BJ (cell line): ENCODE measurements at regions not wholly inside any gene's neighbourhood (a gene's known extent, or its start where the extent isn't known, plus 50 kb on each side); places are given as distances from the start of the nearest gene placed in this dataset.

Experiments used
- CTCF ChIA-PET: fragments of 350-600 bp; formaldehyde crosslinking; extraction: SDS; loops from one replicate; lab custom pipeline; 2021; ENCODE audit warnings: antibody characterized with exemption, inconsistent platforms; lab: Yijun Ruan, JAX
- POLR2A ChIA-PET: fragments of 300-600 bp; sonication (Branson Sonifier 250); formaldehyde crosslinking; extraction: SDS; loops from one replicate; lab custom pipeline; 2021; ENCODE audit warnings: antibody characterized with exemption; lab: Charles Lee
- DNase-seq: peaks from one replicate; pipeline ENCODE4 v3.0.0-alpha.2; 2011; ENCODE audit warnings: low read depth
- H3K27me3 ChIP-seq: 2 replicates; pipeline ENCODE4 v1.6.0; 2011; ENCODE audit warnings: low read length; ENCODE audit not compliant: control insufficient read depth, insufficient read depth
- H3K36me3 ChIP-seq: 2 replicates; pipeline ENCODE4 v1.5.1; 2011; ENCODE audit warnings: low read length; ENCODE audit not compliant: control insufficient read depth, insufficient read depth
- H3K4me3 ChIP-seq: 2 replicates; pipeline ENCODE4 v1.5.1; 2011; ENCODE audit warnings: low read depth, mild to moderate bottlenecking, control low read depth, low read length
- CTCF ChIP-seq: IDR thresholded peaks from 2 replicates; pipeline ENCODE4 v1.5.1; 2011; ENCODE audit warnings: low read depth, mild to moderate bottlenecking, control low read depth, inconsistent platforms, low read length, moderate library complexity; ENCODE audit not compliant: insufficient read depth

GRCh38 chr14:66087231-66087630 is 398.9 kb upstream of the CCDC196 start:
- TF ChIP-seq CTCF: no peak
- ChIA-PET POLR2A (no interaction called here), CTCF (no interaction called here)
- DNase-seq: no peak
- no peak overlapping the region for H3K4me3 ChIP-seq
- H3K27me3 ChIP-seq: no peaks in the 10 kb centered on the region
- H3K36me3 ChIP-seq: no peaks in the 10 kb centered on the region

GRCh38 chr14:66088656-66089055 is 397.5 kb upstream of the CCDC196 start:
- ChIA-PET POLR2A (no interaction called here), CTCF (no interaction called here)
- DNase-seq: no peak

GRCh38 chr14:66092206-66092605 is 394.0 kb upstream of the CCDC196 start:
- POLR2A ChIA-PET: no interaction called here
- H3K27me3 ChIP-seq: no peaks in the 10 kb centered on the region; the same call in 1 of the 2 replicates
- CTCF ChIA-PET: no interaction called here

More at GRCh38 chr14:66088656-66089055, 397.5 kb upstream of the CCDC196 start:
- no peak for TF ChIP-seq CTCF
- Histone ChIP-seq H3K36me3 (no peaks in the 10 kb centered on the region), H3K4me3 (no peak overlapping the region), H3K27me3 (no peaks in the 10 kb centered on the region; the same call in 1 of the 2 replicates)

GRCh38 chr14:66092748-66093147 is 393.4 kb upstream of the CCDC196 start:
- no peaks in the 10 kb centered on the region for H3K36me3 ChIP-seq
- H3K27me3 ChIP-seq: no peaks in the 10 kb centered on the region; the same call in 1 of the 2 replicates
- POLR2A ChIA-PET: no interaction called here
- CTCF ChIA-PET: no interaction called here
- no peak overlapping the region for H3K4me3 ChIP-seq
- TF ChIP-seq CTCF: no peak
- no peak for DNase-seq

More at GRCh38 chr14:66092206-66092605, 394.0 kb upstream of the CCDC196 start:
- no peak overlapping the region for H3K4me3 ChIP-seq
- H3K36me3 ChIP-seq: no peaks in the 10 kb centered on the region
- no peak for TF ChIP-seq CTCF
- no peak for DNase-seq

- POLR2A ChIA-PET: no interaction called here
- no peak for TF ChIP-seq CTCF
- DNase-seq: no peak
- CTCF ChIA-PET: no interaction called here
- H3K27me3 ChIP-seq: no peaks in the 10 kb centered on the region; the same call in 1 of the 2 replicates
- no peaks in the 10 kb centered on the region for H3K36me3 ChIP-seq
- no peak overlapping the region for H3K4me3 ChIP-seq
Observed at GRCh38 chr14:66094001-66094727, 392.0 kb upstream of the CCDC196 start.
